Fibroblast of lung (primary cell): ENCODE measurements at regions not wholly inside any gene's neighbourhood (a gene's known extent, or its start where the extent isn't known, plus 50 kb on each side); places are given as distances from the start of the nearest gene placed in this dataset.

Experiments
- CTCF ChIP-seq, 2 donors: IDR thresholded peaks in 1 of 2; conservative IDR thresholded peaks in 1 of 2; 1 replicate in 1 of 2; 2 replicates in 1 of 2; pipeline ENCODE4 v1.5.1; 2011 to 2012; ENCODE audit warnings: low read length in 2 of 2, control low read depth in 1 of 2, inconsistent platforms in 1 of 2, low read depth in 1 of 2, mild to moderate bottlenecking in 1 of 2
- EZH2 ChIP-seq: IDR thresholded peaks from 2 replicates; pipeline ENCODE4 v1.5.1; 2012; ENCODE audit warnings: low read length, control low read depth, mild to moderate bottlenecking; ENCODE audit errors: missing control alignments

GRCh38 chr7:12957487-12957886, 270.1 kb downstream of the ARL4A start:
- TF ChIP-seq EZH2 (no peak), CTCF (conservative IDR thresholded peaks at IDR 0.05 in 1 of 2, IDR thresholded peaks at IDR 0.05 in 1 of 2; ENCODE audit: low read depth in 1 of 2, low read length in 2 of 2) (no peak)
